K562 (cell line): ENCODE measurements at regions not wholly inside any gene's neighbourhood (a gene's known extent, or its start where the extent isn't known, plus 50 kb on each side); places are given as distances from the start of the nearest gene placed in this dataset.

Experiments
- ATAC-seq: fragments of 200-7000 bp; cut with Tn5 transposase; 3 replicates; pipeline ENCODE4 v1.9.1; 2020; ENCODE audit warnings: moderate library complexity
- BruUV-seq: library from RNA; stranded (reverse); fragments of 400-500 nt; replicated peaks from 2 replicates; lab custom pipeline; 2021; lab: Mats Ljungman, UMichigan
- CTCF ChIA-PET: fragments of 300-600 bp; formaldehyde crosslinking; extraction: SDS; loops from one replicate; lab custom pipeline; 2021; ENCODE audit warnings: low intra/inter-chr PET ratio; lab: Yijun Ruan, JAX
- POLR2A ChIA-PET: fragments of 300-600, 350-650 bp; sonication (Branson Sonifier 250); formaldehyde crosslinking; extraction: SDS; loops from one replicate; lab custom pipeline; 2021; ENCODE audit warnings: antibody characterized with exemption, inconsistent platforms; lab: Yijun Ruan, JAX
- DNase-seq, 4 experiments: peaks; one replicate each; pipeline versions ENCODE4 v3.0.0 to v3.0.0-alpha.2; 2011 to 2018; ENCODE audit warnings: low spot score in 3 of 4, mixed read lengths in 3 of 4; ENCODE audit errors: extremely low read depth in 1 of 4
- FAIRE-seq: peaks from 2 replicates; lab custom pipeline; 2011; peaks lifted over from hg19 to GRCh38; lab: Jason Lieb, UNC
- H2AFZ ChIP-seq: 2 replicates; pipeline ENCODE4 v1.6.0; 2011; ENCODE audit warnings: low read depth, low read length, control low read depth, inconsistent platforms
- H3K27ac ChIP-seq: fragments of 200-600 bp; 3 replicates; pipeline ENCODE4 v1.8.0; 2011; ENCODE audit warnings: low read depth, mild to moderate bottlenecking, control low read depth, inconsistent platforms, low read length, moderate library complexity, mixed read lengths; ENCODE audit errors: extremely low read depth
- H3K27me3 ChIP-seq, 2 experiments: fragments of 300-600 bp in 1 of 2; 2 replicates in 1 of 2; 3 replicates in 1 of 2; pipeline versions ENCODE4 v1.6.0 to v1.8.0; 2011; ENCODE audit warnings: inconsistent platforms in 2 of 2, low read length in 2 of 2, mild to moderate bottlenecking in 1 of 2, mixed read lengths in 1 of 2, moderate library complexity in 1 of 2; ENCODE audit not compliant: control insufficient read depth in 2 of 2, insufficient read depth in 2 of 2
- H3K36me3 ChIP-seq: fragments of 300-600 bp; 3 replicates; pipeline ENCODE4 v1.8.0; 2011; ENCODE audit warnings: mild to moderate bottlenecking, low read length, inconsistent platforms; ENCODE audit not compliant: control insufficient read depth, insufficient read depth
- H3K4me1 ChIP-seq, 2 experiments: fragments of 200-600 bp in 1 of 2; replicated peaks in 1 of 2; 2 replicates in 1 of 2; 3 replicates in 1 of 2; pipeline versions ENCODE4 v1.5.1 to v1.8.0; 2011; ENCODE audit warnings: inconsistent platforms in 2 of 2, low read length in 2 of 2, mild to moderate bottlenecking in 1 of 2, mixed read lengths in 1 of 2, moderate library complexity in 1 of 2; ENCODE audit not compliant: control insufficient read depth in 2 of 2, insufficient read depth in 2 of 2
- H3K4me2 ChIP-seq: 2 replicates; pipeline ENCODE4 v1.6.1; 2011; ENCODE audit warnings: low read length, control low read depth, inconsistent platforms, mixed read lengths; ENCODE audit not compliant: insufficient read depth
- H3K4me3 ChIP-seq: fragments of 200-600 bp; sonication (generic), shearing (Covaris generic); 2 replicates; pipeline ENCODE4 v1.5.1; 2016; ENCODE audit warnings: control low read depth, inconsistent platforms
- H3K79me2 ChIP-seq: fragments of 200-600 bp; 3 replicates; pipeline ENCODE4 v1.8.0; 2011; ENCODE audit warnings: low read length, inconsistent platforms; ENCODE audit not compliant: control insufficient read depth, insufficient read depth
- H3K9ac ChIP-seq, 2 experiments: 2 replicates each; pipeline versions ENCODE4 v1.6.0 to v1.6.1; 2011; ENCODE audit warnings: low read depth in 2 of 2, low read length in 2 of 2, control low read depth in 1 of 2, inconsistent platforms in 1 of 2, mild to moderate bottlenecking in 1 of 2, mixed read lengths in 1 of 2; ENCODE audit not compliant: insufficient read depth in 1 of 2
- H3K9me1 ChIP-seq: one replicate; pipeline ENCODE4 v1.6.0; 2011; ENCODE audit warnings: inconsistent platforms, mild to moderate bottlenecking, low read length, moderate library complexity; ENCODE audit not compliant: control insufficient read depth, insufficient read depth
- H3K9me3 ChIP-seq: replicated peaks from 2 replicates; pipeline ENCODE4 v1.5.1; 2011; ENCODE audit warnings: low read depth, low read length, inconsistent platforms; ENCODE audit not compliant: control insufficient read depth, insufficient read depth
- H4K20me1 ChIP-seq: replicated peaks from 2 replicates; pipeline ENCODE4 v1.6.1; 2011; ENCODE audit warnings: low read length, inconsistent platforms, mixed read lengths; ENCODE audit not compliant: control insufficient read depth, insufficient read depth
- DLX4 ChIP-seq: fragments of 250-450 bp; sonication (Bioruptor Pico); IDR thresholded peaks from 2 replicates; pipeline ENCODE4 v1.6.1; 2021; ENCODE audit warnings: mild to moderate bottlenecking
- EGR1 ChIP-seq: fragments of 450-650 bp; conservative IDR thresholded peaks from 2 replicates; pipeline ENCODE4 v1.6.1; 2017; ENCODE audit warnings: mild to moderate bottlenecking
- KDM1A ChIP-seq, 2 experiments: fragments of 450-650 bp; IDR thresholded peaks; 2 replicates each; pipeline ENCODE4 v1.6.1; 2016; ENCODE audit warnings: mild to moderate bottlenecking in 2 of 2
- SMAD4 ChIP-seq: fragments of 250-450 bp; sonication (Bioruptor Pico); conservative IDR thresholded peaks from 2 replicates; pipeline ENCODE4 v1.8.0; 2021; ENCODE audit warnings: inconsistent platforms, mild to moderate bottlenecking, moderate library complexity
- UBTF ChIP-seq, 2 experiments: IDR thresholded peaks; 2 replicates each; pipeline ENCODE4 v1.6.1; 2012; ENCODE audit warnings: improper control_type of control experiment in 2 of 2, low read depth in 2 of 2, low read length in 2 of 2, borderline replicate concordance in 1 of 2
- ZFX ChIP-seq: sonication (generic); formaldehyde crosslinking; IDR thresholded peaks from 2 replicates; pipeline ENCODE4 v1.8.0; 2022; ENCODE audit warnings: mild to moderate bottlenecking, missing genetic modification reagents, moderate library complexity
- ZNF354B ChIP-seq: fragments of 250-450 bp; sonication (Bioruptor Pico); IDR thresholded peaks from 2 replicates; pipeline ENCODE4 v1.4.0; 2020
- ZNF408 ChIP-seq: fragments of 250-450 bp; sonication (Bioruptor Pico); IDR thresholded peaks from 2 replicates; pipeline ENCODE4 v1.4.0; 2020; ENCODE audit warnings: low read depth, mild to moderate bottlenecking, moderate library complexity
- WGBS: fragments of 100-300 bp; shearing (Covaris generic); methylation state at CpG from one replicate; pipeline ENCODE4 v1.1.6; 2016; ENCODE audit warnings: low coverage, mixed read lengths; ENCODE audit not compliant: insufficient coverage; ENCODE audit errors: missing lambda C conversion rate; 5-methylcytosine and 5-hydroxymethylcytosine counted together
- in situ Hi-C: fragments of 300-500 bp; cut with MboI; formaldehyde crosslinking; loops from 4 replicates; pipeline ENCODE4 v1.15.0; 2018; ENCODE audit warnings: inconsistent platforms, mixed read lengths
- intact Hi-C: fragments of 100-400 bp; cut with micrococcal nuclease; formaldehyde crosslinking; loops from 2 replicates; pipeline ENCODE4 v1.14.2; 2022
- TF ChIP-seq, protein P1 (sequence below): fragments of 200-800 bp; sonication (Bioruptor generic); IDR thresholded peaks from 2 replicates; pipeline ENCODE4 v1.6.1; 2017; ENCODE audit warnings: missing genetic modification characterization, missing compliant biosample characterization

DNA sequence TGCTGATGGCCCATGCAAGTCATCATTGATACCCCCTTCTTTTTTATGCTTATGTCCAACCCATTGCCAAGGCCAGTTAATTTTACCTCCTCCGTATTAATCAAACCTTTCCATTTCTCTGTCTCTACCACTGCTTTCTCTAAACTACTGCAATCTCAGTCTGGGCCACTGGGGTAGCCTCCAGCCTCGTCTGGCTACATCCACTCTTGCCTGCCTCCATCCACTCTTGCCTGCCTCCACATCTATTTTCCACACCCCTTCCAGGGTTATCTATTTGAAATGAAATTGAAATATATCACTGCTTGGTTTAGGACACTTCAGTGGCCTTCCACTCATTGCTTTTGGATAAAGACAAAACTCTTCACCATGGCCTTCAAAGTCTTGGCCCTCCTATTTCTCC, 425.3 kb upstream of the CLINT1 start:
- Histone ChIP-seq H3K9ac (no peak overlapping the region), H3K9me3 (no peaks in the 10 kb centered on the region), H3K4me3 (no peak overlapping the region), H3K4me1 (no peaks in the 10 kb centered on the region), H4K20me1 (no peaks in the 10 kb centered on the region), H2AFZ (no peak overlapping the region), H3K9me1 (no peaks in the 10 kb centered on the region), H3K4me2 (no peak overlapping the region)
- FAIRE-seq = no peak
- BruUV-seq = no TSS peak
- ChIA-PET CTCF (no interaction called here), POLR2A (no interaction called here)
- in situ Hi-C loops = no loop called here
- no peak for ATAC-seq
- no peak for DNase-seq
- TF ChIP-seq KDM1A (IDR thresholded peaks at IDR 0.05) (no peak), ZNF408 (CRISPR knock-in tag) (no peak), ZNF354B (no peak), DLX4 (CRISPR knock-in tag) (no peak), EGR1 (no peak), SMAD4 (CRISPR knock-in tag) (no peak), UBTF (IDR thresholded peaks at IDR 0.05; ENCODE audit: borderline replicate concordance in 1 of 2, low read depth in 2 of 2, low read length in 2 of 2) (no peak), ZFX (no peak)
- TF ChIP-seq, protein P1, sequence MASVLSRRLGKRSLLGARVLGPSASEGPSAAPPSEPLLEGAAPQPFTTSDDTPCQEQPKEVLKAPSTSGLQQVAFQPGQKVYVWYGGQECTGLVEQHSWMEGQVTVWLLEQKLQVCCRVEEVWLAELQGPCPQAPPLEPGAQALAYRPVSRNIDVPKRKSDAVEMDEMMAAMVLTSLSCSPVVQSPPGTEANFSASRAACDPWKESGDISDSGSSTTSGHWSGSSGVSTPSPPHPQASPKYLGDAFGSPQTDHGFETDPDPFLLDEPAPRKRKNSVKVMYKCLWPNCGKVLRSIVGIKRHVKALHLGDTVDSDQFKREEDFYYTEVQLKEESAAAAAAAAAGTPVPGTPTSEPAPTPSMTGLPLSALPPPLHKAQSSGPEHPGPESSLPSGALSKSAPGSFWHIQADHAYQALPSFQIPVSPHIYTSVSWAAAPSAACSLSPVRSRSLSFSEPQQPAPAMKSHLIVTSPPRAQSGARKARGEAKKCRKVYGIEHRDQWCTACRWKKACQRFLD (CRISPR knock-in tag) = no peak
- TF ChIP-seq, all 486 proteins: peak for 0
- 3% methylated on average over 2 of the region's 2 CpGs for WGBS
- H3K36me3 ChIP-seq = no peaks in the 10 kb centered on the region
- H3K27ac ChIP-seq = no peak overlapping the region
- H3K79me2 ChIP-seq = no peaks in the 10 kb centered on the region
- no peaks in the 10 kb centered on the region for H3K27me3 ChIP-seq
- intact Hi-C loops = no loop called here
